ENCODE measurements at regions not wholly inside any gene's neighbourhood (a gene's known extent, or its start where the extent isn't known, plus 50 kb on each side); places are given as distances from the start of the nearest gene placed in this dataset.

DNA sequence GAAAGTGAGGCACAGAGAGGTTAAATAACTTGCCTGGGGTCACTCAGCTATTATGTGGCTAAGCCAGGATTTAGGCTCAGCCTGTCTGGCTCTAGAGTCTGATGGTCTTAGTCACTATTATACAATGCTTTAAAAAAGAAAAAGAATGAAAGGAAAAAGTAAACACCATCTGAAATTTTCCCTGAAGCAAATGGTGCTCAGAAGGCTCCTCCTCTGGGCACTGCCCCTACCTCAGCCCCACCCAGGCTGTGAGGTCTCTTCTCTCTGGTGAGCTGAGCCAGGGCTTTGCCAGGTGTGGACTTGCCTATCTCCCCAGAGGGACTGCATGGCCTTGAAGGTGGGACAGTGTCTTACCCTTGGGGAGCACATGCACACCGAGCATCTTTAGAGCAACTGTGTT is 117.5 kb upstream of the DYRK2 start:
- TF ChIP-seq POLR2A (IDR thresholded peaks at IDR 0.05): no peak
- no peak for TF ChIP-seq POLR2AphosphoS5 (IDR thresholded peaks at IDR 0.05; ENCODE audit: insufficient read depth in 1 of 2, low read depth in 1 of 2)
- TF ChIP-seq, protein P1, sequence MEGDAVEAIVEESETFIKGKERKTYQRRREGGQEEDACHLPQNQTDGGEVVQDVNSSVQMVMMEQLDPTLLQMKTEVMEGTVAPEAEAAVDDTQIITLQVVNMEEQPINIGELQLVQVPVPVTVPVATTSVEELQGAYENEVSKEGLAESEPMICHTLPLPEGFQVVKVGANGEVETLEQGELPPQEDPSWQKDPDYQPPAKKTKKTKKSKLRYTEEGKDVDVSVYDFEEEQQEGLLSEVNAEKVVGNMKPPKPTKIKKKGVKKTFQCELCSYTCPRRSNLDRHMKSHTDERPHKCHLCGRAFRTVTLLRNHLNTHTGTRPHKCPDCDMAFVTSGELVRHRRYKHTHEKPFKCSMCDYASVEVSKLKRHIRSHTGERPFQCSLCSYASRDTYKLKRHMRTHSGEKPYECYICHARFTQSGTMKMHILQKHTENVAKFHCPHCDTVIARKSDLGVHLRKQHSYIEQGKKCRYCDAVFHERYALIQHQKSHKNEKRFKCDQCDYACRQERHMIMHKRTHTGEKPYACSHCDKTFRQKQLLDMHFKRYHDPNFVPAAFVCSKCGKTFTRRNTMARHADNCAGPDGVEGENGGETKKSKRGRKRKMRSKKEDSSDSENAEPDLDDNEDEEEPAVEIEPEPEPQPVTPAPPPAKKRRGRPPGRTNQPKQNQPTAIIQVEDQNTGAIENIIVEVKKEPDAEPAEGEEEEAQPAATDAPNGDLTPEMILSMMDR (IDR thresholded peaks at IDR 0.05): no peak
- intact Hi-C loops (cut with DNase I): no loop called here
- Histone ChIP-seq H3K27ac (no peak overlapping the region), H3K4me1 (peaks cover 7% of the 10 kb centered on the region), H3K27me3 (no peaks in the 10 kb centered on the region), H3K9me3 (no peaks in the 10 kb centered on the region), H3K36me3 (no peaks in the 10 kb centered on the region), H3K4me3 (no peak overlapping the region)
- no peak for DNase-seq (ENCODE audit: extremely low spot score in 2 of 2)

DNA sequence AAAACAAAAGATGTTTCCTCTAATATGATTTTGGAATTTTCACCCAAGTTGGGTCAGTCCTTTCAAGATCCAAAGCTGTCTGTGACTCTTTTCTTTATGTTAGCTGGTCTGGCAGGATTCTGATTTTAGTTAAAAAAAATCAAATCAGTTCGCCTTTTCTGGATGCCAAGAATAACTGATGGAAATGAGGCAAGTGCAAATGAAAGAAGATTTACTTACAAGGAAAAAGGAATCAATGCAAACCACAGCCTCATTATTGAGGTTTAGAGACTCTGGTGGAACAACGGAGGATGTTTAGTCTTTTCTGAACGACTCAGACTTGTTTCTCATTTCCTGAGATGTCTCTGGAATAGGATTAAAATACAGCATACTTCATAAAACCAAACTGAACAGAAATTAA is 117.0 kb upstream of the DYRK2 start:
- H3K36me3 ChIP-seq: no peaks in the 10 kb centered on the region
- no peak overlapping the region for H3K27ac ChIP-seq
- no peak for DNase-seq (ENCODE audit: extremely low spot score in 2 of 2)
- no peak overlapping the region for H3K4me3 ChIP-seq
- H3K4me1 ChIP-seq: peaks cover 7% of the 10 kb centered on the region
- TF ChIP-seq, protein P1 (IDR thresholded peaks at IDR 0.05): no peak
- no peak for TF ChIP-seq POLR2A (IDR thresholded peaks at IDR 0.05)
- no peak for TF ChIP-seq POLR2AphosphoS5 (IDR thresholded peaks at IDR 0.05; ENCODE audit: insufficient read depth in 1 of 2, low read depth in 1 of 2)
- H3K27me3 ChIP-seq: no peaks in the 10 kb centered on the region
- H3K9me3 ChIP-seq: no peaks in the 10 kb centered on the region
- intact Hi-C loops (cut with DNase I): no loop called here

- intact Hi-C loops (cut with DNase I): no loop called here
- no peak overlapping the region for H3K4me3 ChIP-seq
- peaks cover 7% of the 10 kb centered on the region for H3K4me1 ChIP-seq
- no peak overlapping the region for H3K27ac ChIP-seq
- H3K9me3 ChIP-seq: no peaks in the 10 kb centered on the region
- TF ChIP-seq POLR2AphosphoS5 (IDR thresholded peaks at IDR 0.05; ENCODE audit: insufficient read depth in 1 of 2, low read depth in 1 of 2) (no peak), POLR2A (IDR thresholded peaks at IDR 0.05) (no peak)
- TF ChIP-seq, protein P1 (IDR thresholded peaks at IDR 0.05): no peak
- no peak for DNase-seq (ENCODE audit: extremely low spot score in 2 of 2)
- H3K36me3 ChIP-seq: no peaks in the 10 kb centered on the region
- H3K27me3 ChIP-seq: no peaks in the 10 kb centered on the region
Measured at GRCh38 chr12:67533159-67533558, 115.4 kb upstream of the DYRK2 start.

GRCh38 chr12:67534046-67534445 is 114.5 kb upstream of the DYRK2 start:
- intact Hi-C loops (cut with DNase I): no loop called here
- no peak for DNase-seq (ENCODE audit: extremely low spot score in 2 of 2)
- peaks cover 7% of the 10 kb centered on the region for H3K4me1 ChIP-seq
- no peak overlapping the region for H3K4me3 ChIP-seq
- no peaks in the 10 kb centered on the region for H3K27me3 ChIP-seq
- H3K36me3 ChIP-seq: no peaks in the 10 kb centered on the region
- H3K27ac ChIP-seq: no peak overlapping the region
- no peaks in the 10 kb centered on the region for H3K9me3 ChIP-seq
- TF ChIP-seq POLR2AphosphoS5 (IDR thresholded peaks at IDR 0.05; ENCODE audit: insufficient read depth in 1 of 2, low read depth in 1 of 2) (peak in 1 of 2 donors; percentile 11), POLR2A (IDR thresholded peaks at IDR 0.05) (no peak)
- TF ChIP-seq, protein P1 (IDR thresholded peaks at IDR 0.05): no peak

DNA sequence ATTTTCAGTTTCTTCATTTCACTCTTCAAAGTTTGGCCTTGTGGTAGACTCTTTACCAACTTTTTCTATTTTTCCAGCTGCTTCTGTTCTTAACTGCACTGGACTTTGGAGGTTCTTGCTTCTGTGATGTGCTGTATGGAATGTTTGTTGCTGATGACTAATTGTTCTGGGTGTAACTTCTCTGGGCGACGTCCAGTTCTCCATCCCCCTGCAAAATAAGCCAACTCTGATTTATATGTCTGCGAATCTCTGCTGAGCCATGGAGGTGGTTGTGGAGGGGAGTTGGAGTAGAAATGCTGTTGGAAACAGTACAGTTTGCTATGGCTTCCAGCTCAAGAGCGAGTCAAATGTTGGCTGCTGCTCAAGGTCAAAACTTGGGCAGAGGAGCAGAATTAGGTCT is 113.9 kb upstream of the DYRK2 start:
- H3K9me3 ChIP-seq: no peaks in the 10 kb centered on the region
- H3K4me3 ChIP-seq: no peak overlapping the region
- intact Hi-C loops (cut with DNase I): no loop called here
- no peak for DNase-seq (ENCODE audit: extremely low spot score in 2 of 2)
- TF ChIP-seq POLR2A (IDR thresholded peaks at IDR 0.05): no peak
- TF ChIP-seq POLR2AphosphoS5 (IDR thresholded peaks at IDR 0.05; ENCODE audit: insufficient read depth in 1 of 2, low read depth in 1 of 2): no peak
- TF ChIP-seq, protein P1 (IDR thresholded peaks at IDR 0.05): no peak
- H3K27me3 ChIP-seq: no peaks in the 10 kb centered on the region
- no peaks in the 10 kb centered on the region for H3K36me3 ChIP-seq
- H3K27ac ChIP-seq: no peak overlapping the region
- H3K4me1 ChIP-seq: peaks cover 7% of the 10 kb centered on the region
